AG04450 (cell line): ENCODE measurements at regions not wholly inside any gene's neighbourhood (a gene's known extent, or its start where the extent isn't known, plus 50 kb on each side); places are given as distances from the start of the nearest gene placed in this dataset.
A peak's percentile ranks its signal among the peaks of the same experiment; 100 is the strongest.

Experiments
- CTCF ChIA-PET: fragments of 300-600, 350-600 bp; formaldehyde crosslinking; extraction: SDS; loops from one replicate; lab custom pipeline; 2022; ENCODE audit warnings: antibody characterized with exemption, inconsistent platforms; lab: Charles Lee
- POLR2A ChIA-PET: fragments of 350-600 bp; formaldehyde crosslinking; extraction: SDS; loops from one replicate; lab custom pipeline; 2021; ENCODE audit warnings: antibody characterized with exemption, inconsistent platforms; lab: Yijun Ruan, JAX
- DNase-seq: peaks from one replicate; pipeline ENCODE4 v3.0.0-alpha.2; 2011; ENCODE audit warnings: low read depth, low spot score
- H3K27ac ChIP-seq: one replicate; pipeline ENCODE4 v1.5.1; 2012; ENCODE audit warnings: low read depth, low read length, control low read depth
- H3K27me3 ChIP-seq: one replicate; pipeline ENCODE4 v1.6.0; 2012; ENCODE audit warnings: low read length; ENCODE audit not compliant: control insufficient read depth, insufficient read depth
- H3K4me3 ChIP-seq: 2 replicates; pipeline ENCODE4 v1.5.1; 2011; ENCODE audit warnings: mild to moderate bottlenecking, low read depth, low read length, control low read depth
- H3K9me3 ChIP-seq: 2 replicates; pipeline ENCODE4 v1.5.1; 2012; ENCODE audit warnings: low read length; ENCODE audit not compliant: control insufficient read depth, insufficient read depth
- TF ChIP-seq, protein P1 (sequence below): IDR thresholded peaks from 2 replicates; pipeline ENCODE4 v1.5.1; 2011; ENCODE audit warnings: low read depth, low read length, control low read depth, inconsistent platforms

DNA sequence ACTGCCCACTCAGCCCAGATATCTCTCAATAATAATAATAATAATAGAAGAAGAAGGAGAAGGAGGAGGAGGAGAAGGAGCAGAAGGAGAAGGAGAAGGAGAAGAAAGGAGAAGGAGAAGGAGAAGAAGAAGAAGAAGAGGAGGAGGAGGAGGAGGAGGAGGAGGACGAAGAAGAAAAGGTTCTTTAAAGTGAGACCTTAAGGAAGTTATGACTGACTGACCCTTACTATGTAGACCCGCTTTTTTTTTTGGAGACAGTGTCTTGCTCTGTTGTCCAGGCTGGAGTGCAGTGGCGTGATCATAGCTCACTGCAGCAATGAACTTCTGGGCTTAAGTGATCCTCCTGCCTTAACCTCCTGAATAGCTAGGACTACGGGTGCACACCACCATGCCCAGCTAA lies 88.9 kb upstream of the RFX8 start:
- DNase-seq, result no peak
- Histone ChIP-seq H3K9me3 (peaks cover 9% of the 10 kb centered on the region; the same call in 1 of the 2 replicates), H3K27me3 (peaks cover 11% of the 10 kb centered on the region), H3K4me3 (no peak overlapping the region), H3K27ac (no peak overlapping the region)
- TF ChIP-seq, protein P1, sequence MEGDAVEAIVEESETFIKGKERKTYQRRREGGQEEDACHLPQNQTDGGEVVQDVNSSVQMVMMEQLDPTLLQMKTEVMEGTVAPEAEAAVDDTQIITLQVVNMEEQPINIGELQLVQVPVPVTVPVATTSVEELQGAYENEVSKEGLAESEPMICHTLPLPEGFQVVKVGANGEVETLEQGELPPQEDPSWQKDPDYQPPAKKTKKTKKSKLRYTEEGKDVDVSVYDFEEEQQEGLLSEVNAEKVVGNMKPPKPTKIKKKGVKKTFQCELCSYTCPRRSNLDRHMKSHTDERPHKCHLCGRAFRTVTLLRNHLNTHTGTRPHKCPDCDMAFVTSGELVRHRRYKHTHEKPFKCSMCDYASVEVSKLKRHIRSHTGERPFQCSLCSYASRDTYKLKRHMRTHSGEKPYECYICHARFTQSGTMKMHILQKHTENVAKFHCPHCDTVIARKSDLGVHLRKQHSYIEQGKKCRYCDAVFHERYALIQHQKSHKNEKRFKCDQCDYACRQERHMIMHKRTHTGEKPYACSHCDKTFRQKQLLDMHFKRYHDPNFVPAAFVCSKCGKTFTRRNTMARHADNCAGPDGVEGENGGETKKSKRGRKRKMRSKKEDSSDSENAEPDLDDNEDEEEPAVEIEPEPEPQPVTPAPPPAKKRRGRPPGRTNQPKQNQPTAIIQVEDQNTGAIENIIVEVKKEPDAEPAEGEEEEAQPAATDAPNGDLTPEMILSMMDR, result no peak
- ChIA-PET POLR2A (no interaction called here), CTCF (interaction anchor here (2.0 kb wide), 1 partner anchor 268 kb away, joined by 4 read pairs; no protein-coding TSS in a partner anchor)

- ChIA-PET CTCF (no interaction called here), POLR2A (no interaction called here)
- Histone ChIP-seq H3K27ac (no peak overlapping the region), H3K9me3 (peaks cover 9% of the 10 kb centered on the region; the same call in 1 of the 2 replicates), H3K27me3 (peaks cover 5% of the 10 kb centered on the region), H3K4me3 (no peak overlapping the region)
- TF ChIP-seq, protein P1, result no peak
- no peak for DNase-seq
These were observed 85.9 kb upstream of the RFX8 start for GRCh38 chr2:101560780-101561315.

GRCh38 chr2:101559551-101559950 lies 84.6 kb upstream of the RFX8 start:
- ChIA-PET CTCF (no interaction called here), POLR2A (no interaction called here)
- peak overlapping the region; percentile 69 for H3K27ac ChIP-seq
- TF ChIP-seq, protein P1, result no peak
- H3K4me3 ChIP-seq, result no peak overlapping the region
- H3K9me3 ChIP-seq, result peaks cover 9% of the 10 kb centered on the region; the same call in 1 of the 2 replicates
- H3K27me3 ChIP-seq, result no peaks in the 10 kb centered on the region
- DNase-seq, result no peak

DNA sequence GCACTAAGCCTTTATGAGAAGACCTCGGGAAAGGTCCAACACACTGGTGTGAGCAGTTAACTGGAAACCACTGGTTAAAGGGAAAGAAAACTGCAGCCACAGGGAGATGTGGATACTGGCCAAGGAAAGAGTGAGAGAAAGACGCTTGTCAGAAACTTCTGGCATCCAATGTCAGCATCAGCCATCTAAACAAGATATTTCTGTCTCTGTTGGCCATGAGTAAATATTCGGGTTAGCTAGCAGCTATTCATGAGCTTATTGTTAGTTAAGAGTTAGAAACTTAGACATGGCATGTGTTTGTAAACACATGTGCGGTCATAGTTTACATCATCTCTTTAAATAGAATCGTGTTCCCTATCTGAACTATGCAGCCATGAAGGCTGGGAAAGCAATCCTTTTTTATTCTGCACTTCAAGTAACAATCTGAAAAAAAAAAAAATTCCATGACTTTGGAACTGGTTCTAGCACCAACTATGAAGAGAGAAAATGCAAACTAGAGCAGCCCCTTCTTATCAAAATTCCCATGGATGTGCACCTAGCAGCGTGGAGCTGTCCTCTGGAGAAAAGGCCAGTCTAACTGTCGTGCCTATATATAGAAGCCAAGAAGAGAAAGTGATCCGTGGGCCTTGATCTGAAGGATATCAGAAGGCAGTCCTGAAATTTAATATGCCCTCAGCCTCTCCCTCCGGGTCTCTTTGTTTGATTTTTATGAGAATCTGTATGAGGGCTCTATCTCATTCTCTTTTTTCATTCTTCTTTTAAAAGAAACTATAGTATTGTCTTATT lies 84.0 kb upstream of the RFX8 start:
- Histone ChIP-seq H3K9me3 (peaks cover 9% of the 10 kb centered on the region; the same call in 1 of the 2 replicates), H3K27me3 (no peaks in the 10 kb centered on the region), H3K4me3 (no peak overlapping the region; the same call in 1 of the 2 replicates), H3K27ac (peak overlapping the region; percentile 79)
- TF ChIP-seq, protein P1, result no peak
- ChIA-PET CTCF (interaction anchor here (0.6 to 1.0 kb wide), 3 partner anchors 16 to 171 kb away, joined by 3 read pairs; no protein-coding TSS in a partner anchor), POLR2A (interaction anchor here (0.6 to 0.8 kb wide), 3 partner anchors 65 to 97 kb away, joined by 3 read pairs; partner anchors contain the start of gene RFX8)
- DNase-seq, result peak; percentile 74

DNA sequence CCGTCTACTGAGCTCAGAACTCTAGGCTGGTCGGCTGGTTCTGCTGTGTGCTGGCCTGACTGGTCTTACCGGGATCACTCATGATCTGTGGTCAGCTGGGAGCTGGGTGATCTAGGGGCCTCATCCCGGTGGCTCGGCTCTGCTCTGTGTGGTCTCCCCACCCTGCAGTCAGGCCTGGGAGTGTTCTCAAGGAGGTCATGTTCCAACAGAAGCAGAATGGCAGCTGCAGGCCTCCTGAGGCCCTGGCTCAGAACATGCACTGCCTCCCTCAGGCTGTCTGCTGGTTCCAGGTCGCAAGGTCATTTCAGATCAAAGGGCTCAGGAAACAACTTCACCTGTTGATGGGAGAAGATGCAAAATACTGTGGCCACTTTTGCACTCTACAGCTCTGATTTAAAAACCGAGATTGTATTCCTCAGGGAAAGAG lies 81.1 kb upstream of the RFX8 start:
- H3K4me3 ChIP-seq, result no peak overlapping the region
- TF ChIP-seq, protein P1, result no peak
- CTCF ChIA-PET, result interaction anchor here (0.6 kb wide), 1 partner anchor 11 kb away, joined by 3 read pairs; no protein-coding TSS in a partner anchor
- H3K27ac ChIP-seq, result no peak overlapping the region
- DNase-seq, result no peak
- POLR2A ChIA-PET, result no interaction called here
- peaks cover 7% of the 10 kb centered on the region; the same call in 1 of the 2 replicates for H3K9me3 ChIP-seq
- no peaks in the 10 kb centered on the region for H3K27me3 ChIP-seq
